MCF 10A (cell line): ENCODE measurements at regions not wholly inside any gene's neighbourhood (a gene's known extent, or its start where the extent isn't known, plus 50 kb on each side); places are given as distances from the start of the nearest gene placed in this dataset.

Experiments used
- BruUV-seq: library from RNA; stranded (reverse); fragments of 400-500 nt; replicated peaks from 2 replicates; lab custom pipeline; 2021; lab: Mats Ljungman, UMichigan
- CTCF ChIA-PET: fragments of 300-600 bp; sonication (Branson Sonifier 250); formaldehyde crosslinking; extraction: SDS; loops from one replicate; lab custom pipeline; 2021; ENCODE audit warnings: antibody characterized with exemption, inconsistent platforms; lab: Yijun Ruan, JAX
- POLR2A ChIA-PET: fragments of 300-600, 350-650 bp; sonication (Branson Sonifier 250); formaldehyde crosslinking; extraction: SDS; loops from one replicate; lab custom pipeline; 2020; ENCODE audit warnings: antibody characterized with exemption, inconsistent platforms; lab: Yijun Ruan, JAX
- DNase-seq: peaks from one replicate; pipeline ENCODE4 v3.0.0-alpha.2; 2018; ENCODE audit not compliant: unreplicated experiment
- H3K27ac Mint-ChIP-seq: one replicate; pipeline ENCODE4 v1.8.0; 2022; ENCODE audit warnings: mild to moderate bottlenecking, low read depth, mixed read lengths; ENCODE audit not compliant: unreplicated experiment
- H3K27me3 Mint-ChIP-seq: one replicate; pipeline ENCODE4 v1.8.0; 2022; ENCODE audit warnings: mixed read lengths; ENCODE audit not compliant: insufficient read depth, unreplicated experiment
- H3K36me3 Mint-ChIP-seq: one replicate; pipeline ENCODE4 v1.8.0; 2022; ENCODE audit warnings: mild to moderate bottlenecking, moderate library complexity, mixed read lengths; ENCODE audit not compliant: insufficient read depth, unreplicated experiment
- H3K4me1 Mint-ChIP-seq: one replicate; pipeline ENCODE4 v1.8.0; 2022; ENCODE audit warnings: mixed read lengths; ENCODE audit not compliant: insufficient read depth, unreplicated experiment
- H3K4me3 Mint-ChIP-seq: one replicate; pipeline ENCODE4 v1.8.0; 2022; ENCODE audit warnings: mild to moderate bottlenecking, moderate library complexity, mixed read lengths; ENCODE audit not compliant: unreplicated experiment
- H3K9me3 Mint-ChIP-seq: one replicate; pipeline ENCODE4 v1.8.0; 2022; ENCODE audit warnings: mixed read lengths; ENCODE audit not compliant: unreplicated experiment
- CTCF ChIP-seq: fragments of 200-600 bp; IDR thresholded peaks from one replicate; pipeline ENCODE4 v1.8.0; 2022; ENCODE audit warnings: antibody characterized with exemption, mild to moderate bottlenecking; ENCODE audit not compliant: unreplicated experiment
- intact Hi-C: fragments of 100-400 bp; cut with micrococcal nuclease; formaldehyde crosslinking; loops from 2 replicates; pipeline ENCODE4 v1.14.1; 2022

- POLR2A ChIA-PET, result no interaction called here
These were observed 335.6 kb downstream of the SNAPC1 start for GRCh38 chr14:62097824-62098223.

GRCh38 chr14:62098357-62098756 is 336.1 kb downstream of the SNAPC1 start:
- H3K27ac Mint-ChIP-seq, result no peak overlapping the region
- POLR2A ChIA-PET, result no interaction called here
- no peak overlapping the region for H3K4me3 Mint-ChIP-seq
- no peaks in the 10 kb centered on the region for H3K27me3 Mint-ChIP-seq
- CTCF ChIA-PET, result interaction anchor here (0.6 to 0.8 kb wide), 2 partner anchors 20 to 300 kb away, joined by 3 read pairs; no protein-coding TSS in a partner anchor
- TF ChIP-seq CTCF, result no peak
- DNase-seq, result no peak
- H3K4me1 Mint-ChIP-seq, result no peaks in the 10 kb centered on the region
- no TSS peak for BruUV-seq
- intact Hi-C loops, result no loop called here
- H3K36me3 Mint-ChIP-seq, result no peaks in the 10 kb centered on the region
- no peaks in the 10 kb centered on the region for H3K9me3 Mint-ChIP-seq

More at GRCh38 chr14:62097824-62098223, 335.6 kb downstream of the SNAPC1 start:
- no peaks in the 10 kb centered on the region for H3K9me3 Mint-ChIP-seq
- DNase-seq, result no peak
- H3K4me1 Mint-ChIP-seq, result no peaks in the 10 kb centered on the region
- CTCF ChIA-PET, result interaction anchor here (0.6 kb wide), 1 partner anchor 300 kb away, joined by 3 read pairs; no protein-coding TSS in a partner anchor
- BruUV-seq, result no TSS peak
- no peak overlapping the region for H3K27ac Mint-ChIP-seq
- H3K4me3 Mint-ChIP-seq, result no peak overlapping the region
- TF ChIP-seq CTCF, result no peak
- H3K27me3 Mint-ChIP-seq, result no peaks in the 10 kb centered on the region
- intact Hi-C loops, result no loop called here
- no peaks in the 10 kb centered on the region for H3K36me3 Mint-ChIP-seq

- intact Hi-C loops, result no loop called here
- CTCF ChIA-PET, result interaction anchor here (0.7 to 0.8 kb wide), 2 partner anchors 19 to 727 kb away, joined by 3 read pairs; no protein-coding TSS in a partner anchor
- no peaks in the 10 kb centered on the region for H3K27me3 Mint-ChIP-seq
- H3K9me3 Mint-ChIP-seq, result no peaks in the 10 kb centered on the region
- BruUV-seq, result no TSS peak
- no peak for TF ChIP-seq CTCF
- POLR2A ChIA-PET, result no interaction called here
- no peak overlapping the region for H3K27ac Mint-ChIP-seq
- H3K4me3 Mint-ChIP-seq, result no peak overlapping the region
- DNase-seq, result no peak
- H3K36me3 Mint-ChIP-seq, result no peaks in the 10 kb centered on the region
- no peaks in the 10 kb centered on the region for H3K4me1 Mint-ChIP-seq
These were observed 336.9 kb downstream of the SNAPC1 start for GRCh38 chr14:62099091-62099490.

GRCh38 chr14:62101189-62101588 is 339.0 kb downstream of the SNAPC1 start:
- Mint-ChIP-seq H3K27me3 (no peaks in the 10 kb centered on the region), H3K9me3 (no peaks in the 10 kb centered on the region), H3K4me3 (no peak overlapping the region), H3K4me1 (no peaks in the 10 kb centered on the region), H3K36me3 (no peaks in the 10 kb centered on the region), H3K27ac (no peak overlapping the region)
- CTCF ChIA-PET, result no interaction called here
- no TSS peak for BruUV-seq
- POLR2A ChIA-PET, result no interaction called here
- DNase-seq, result no peak
- intact Hi-C loops, result no loop called here
- TF ChIP-seq CTCF, result no peak
